ENCODE measurements at regions not wholly inside any gene's neighbourhood (a gene's known extent, or its start where the extent isn't known, plus 50 kb on each side); places are given as distances from the start of the nearest gene placed in this dataset.

DNA sequence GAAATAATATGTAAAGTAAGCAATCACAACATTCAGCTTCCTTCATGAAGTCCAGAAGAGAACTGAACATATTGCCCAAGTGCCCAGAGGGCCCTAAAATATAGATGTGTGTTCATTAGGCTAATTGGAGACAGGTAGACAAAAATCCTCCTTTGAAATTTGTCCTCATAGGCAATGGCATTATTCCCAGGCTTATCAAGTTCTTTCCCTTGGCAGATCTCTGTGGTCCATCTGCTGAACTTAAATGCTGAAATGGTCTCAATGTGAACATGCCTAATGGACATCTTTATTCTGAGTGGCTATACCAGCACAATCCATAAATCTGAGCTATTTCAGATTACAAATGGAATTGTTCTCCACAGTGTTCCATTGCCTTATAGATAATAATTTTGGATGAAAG, 79.0 kb upstream of the BMP5 start:
- Histone ChIP-seq H3K9ac (no peak overlapping the region), H3K4me3 (IDR thresholded peaks at IDR 0.05; ENCODE audit: insufficient read depth, low read depth, low read length) (no peak overlapping the region), H3K27me3 (ENCODE audit: insufficient read depth, low read depth) (no peaks in the 10 kb centered on the region), H2AFZ (ENCODE audit: low read depth) (no peak overlapping the region), H3K4me1 (ENCODE audit: low read depth, poor library complexity, severe bottlenecking) (no peaks in the 10 kb centered on the region), H3K27ac (no peak overlapping the region), H4K20me1 (ENCODE audit: insufficient read depth) (no peaks in the 10 kb centered on the region), H3K4me2 (no peak overlapping the region), H3K36me3 (ENCODE audit: insufficient read depth) (no peaks in the 10 kb centered on the region), H3K79me2 (ENCODE audit: insufficient read depth, low read depth) (no peaks in the 10 kb centered on the region)
- TF ChIP-seq, protein P1, sequence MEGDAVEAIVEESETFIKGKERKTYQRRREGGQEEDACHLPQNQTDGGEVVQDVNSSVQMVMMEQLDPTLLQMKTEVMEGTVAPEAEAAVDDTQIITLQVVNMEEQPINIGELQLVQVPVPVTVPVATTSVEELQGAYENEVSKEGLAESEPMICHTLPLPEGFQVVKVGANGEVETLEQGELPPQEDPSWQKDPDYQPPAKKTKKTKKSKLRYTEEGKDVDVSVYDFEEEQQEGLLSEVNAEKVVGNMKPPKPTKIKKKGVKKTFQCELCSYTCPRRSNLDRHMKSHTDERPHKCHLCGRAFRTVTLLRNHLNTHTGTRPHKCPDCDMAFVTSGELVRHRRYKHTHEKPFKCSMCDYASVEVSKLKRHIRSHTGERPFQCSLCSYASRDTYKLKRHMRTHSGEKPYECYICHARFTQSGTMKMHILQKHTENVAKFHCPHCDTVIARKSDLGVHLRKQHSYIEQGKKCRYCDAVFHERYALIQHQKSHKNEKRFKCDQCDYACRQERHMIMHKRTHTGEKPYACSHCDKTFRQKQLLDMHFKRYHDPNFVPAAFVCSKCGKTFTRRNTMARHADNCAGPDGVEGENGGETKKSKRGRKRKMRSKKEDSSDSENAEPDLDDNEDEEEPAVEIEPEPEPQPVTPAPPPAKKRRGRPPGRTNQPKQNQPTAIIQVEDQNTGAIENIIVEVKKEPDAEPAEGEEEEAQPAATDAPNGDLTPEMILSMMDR (conservative IDR thresholded peaks at IDR 0.05; ENCODE audit: low read depth, low read length) = no peak

DNA sequence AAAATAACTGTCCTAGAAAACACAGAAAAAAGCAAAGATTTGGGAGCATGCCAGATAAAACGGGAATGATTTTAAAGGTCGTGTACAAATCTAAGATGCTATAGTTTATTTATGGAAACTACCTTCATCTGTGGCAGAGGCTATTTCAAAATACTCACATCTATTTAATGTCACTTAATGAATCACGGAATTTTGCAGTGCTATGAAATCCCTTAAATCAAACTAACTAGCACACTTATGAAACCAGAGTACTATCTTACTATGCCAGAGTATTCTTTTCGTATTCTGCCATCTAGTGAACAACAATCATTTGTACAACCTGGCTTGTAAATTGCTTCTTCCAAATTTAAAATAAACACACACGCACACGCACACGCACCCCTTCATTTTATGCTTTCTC, 77.9 kb upstream of the BMP5 start:
- Histone ChIP-seq H3K4me1 (ENCODE audit: low read depth, poor library complexity, severe bottlenecking) (no peaks in the 10 kb centered on the region), H3K4me3 (IDR thresholded peaks at IDR 0.05; ENCODE audit: insufficient read depth, low read depth, low read length) (no peak overlapping the region), H3K9ac (no peak overlapping the region), H3K36me3 (ENCODE audit: insufficient read depth) (no peaks in the 10 kb centered on the region), H3K27ac (no peak overlapping the region), H3K27me3 (ENCODE audit: insufficient read depth, low read depth) (no peaks in the 10 kb centered on the region), H3K79me2 (ENCODE audit: insufficient read depth, low read depth) (no peaks in the 10 kb centered on the region), H2AFZ (ENCODE audit: low read depth) (no peak overlapping the region), H3K4me2 (no peak overlapping the region), H4K20me1 (ENCODE audit: insufficient read depth) (no peaks in the 10 kb centered on the region)
- TF ChIP-seq, protein P1 (conservative IDR thresholded peaks at IDR 0.05; ENCODE audit: low read depth, low read length) = no peak

DNA sequence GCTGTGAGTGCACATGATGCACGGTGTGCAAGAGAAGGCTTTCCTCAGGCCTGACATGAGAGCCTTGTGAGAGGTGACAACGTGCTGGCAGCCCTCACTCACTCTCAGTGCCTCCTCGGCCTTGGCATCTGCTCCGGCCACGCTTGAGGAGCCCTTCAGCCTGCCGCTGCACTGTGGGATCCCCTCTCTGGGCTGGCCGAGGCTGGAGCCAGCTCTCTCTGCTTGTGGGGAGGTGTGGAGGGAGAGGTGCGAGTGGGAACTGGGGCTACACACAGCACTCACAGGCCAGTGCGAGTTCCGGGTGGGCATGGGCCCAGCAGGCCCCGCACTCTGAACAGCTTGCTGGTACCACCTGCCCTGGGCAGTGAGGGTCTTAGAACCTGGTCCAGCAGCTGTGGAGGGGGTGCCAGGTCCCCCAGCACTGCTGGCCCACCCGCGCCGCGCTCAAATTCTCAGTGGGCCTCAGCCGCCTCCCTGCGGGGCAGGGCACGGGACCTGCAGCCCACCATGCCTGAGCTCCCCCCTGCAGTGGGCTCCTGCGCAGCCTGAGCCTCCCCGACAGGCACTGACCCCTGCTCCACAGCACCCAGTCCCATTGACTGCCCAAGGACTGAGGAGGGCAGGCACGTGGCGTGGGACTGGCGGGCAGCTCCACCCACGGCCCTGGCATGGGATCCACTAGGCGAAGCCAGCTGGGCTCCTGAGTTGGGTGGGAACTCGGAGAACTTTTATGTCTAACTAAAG, 74.9 kb upstream of the BMP5 start:
- H2AFZ ChIP-seq (ENCODE audit: low read depth) = no peak overlapping the region
- H3K4me1 ChIP-seq (ENCODE audit: low read depth, poor library complexity, severe bottlenecking) = no peaks in the 10 kb centered on the region
- H4K20me1 ChIP-seq (ENCODE audit: insufficient read depth) = no peaks in the 10 kb centered on the region
- H3K36me3 ChIP-seq (ENCODE audit: insufficient read depth) = no peaks in the 10 kb centered on the region
- no peaks in the 10 kb centered on the region for H3K79me2 ChIP-seq (ENCODE audit: insufficient read depth, low read depth)
- H3K27ac ChIP-seq = no peak overlapping the region
- H3K9ac ChIP-seq = no peak overlapping the region
- no peak overlapping the region for H3K4me2 ChIP-seq
- H3K27me3 ChIP-seq (ENCODE audit: insufficient read depth, low read depth) = no peaks in the 10 kb centered on the region
- no peak overlapping the region for H3K4me3 ChIP-seq (IDR thresholded peaks at IDR 0.05; ENCODE audit: insufficient read depth, low read depth, low read length)
- TF ChIP-seq, protein P1 (conservative IDR thresholded peaks at IDR 0.05; ENCODE audit: low read depth, low read length) = no peak

DNA sequence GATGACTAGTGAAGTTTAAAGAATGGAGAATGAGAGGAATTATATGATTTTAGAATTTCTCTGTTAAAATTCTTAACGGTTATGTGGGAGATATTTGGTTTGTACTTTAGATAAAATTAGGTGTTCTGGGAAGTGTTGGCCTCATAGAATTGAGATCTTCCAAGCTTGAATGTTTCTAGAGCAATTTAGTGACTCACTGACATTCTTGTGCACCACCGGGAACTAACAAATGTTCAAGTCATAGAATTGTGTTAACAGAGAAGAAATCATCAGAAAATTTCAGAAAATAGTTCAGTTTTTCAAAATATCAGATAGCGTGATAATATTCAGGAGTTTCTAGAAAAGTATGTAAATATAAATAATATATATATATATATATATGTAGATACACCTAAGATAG, 67.9 kb upstream of the BMP5 start:
- no peak overlapping the region for H3K27ac ChIP-seq
- H3K79me2 ChIP-seq (ENCODE audit: insufficient read depth, low read depth) = no peaks in the 10 kb centered on the region

More for the DNA sequence above, 67.9 kb upstream of the BMP5 start:
- Histone ChIP-seq H3K9ac (no peak overlapping the region), H3K36me3 (ENCODE audit: insufficient read depth) (no peaks in the 10 kb centered on the region), H3K4me1 (ENCODE audit: low read depth, poor library complexity, severe bottlenecking) (no peaks in the 10 kb centered on the region), H2AFZ (ENCODE audit: low read depth) (no peak overlapping the region), H4K20me1 (ENCODE audit: insufficient read depth) (no peaks in the 10 kb centered on the region), H3K4me2 (no peak overlapping the region), H3K4me3 (IDR thresholded peaks at IDR 0.05; ENCODE audit: insufficient read depth, low read depth, low read length) (no peak overlapping the region), H3K27me3 (ENCODE audit: insufficient read depth, low read depth) (no peaks in the 10 kb centered on the region; the same call in 1 of the 2 replicates)
- TF ChIP-seq, protein P1 (conservative IDR thresholded peaks at IDR 0.05; ENCODE audit: low read depth, low read length) = no peak
